Body of pancreas (tissue), 4 donors: ENCODE measurements at regions not wholly inside any gene's neighbourhood (a gene's known extent, or its start where the extent isn't known, plus 50 kb on each side); places are given as distances from the start of the nearest gene placed in this dataset.

Experiments
- POLR2A ChIP-seq, 3 donors: fragments of 450-650 bp; IDR thresholded peaks; one replicate each; pipeline ENCODE4 v1.6.1; 2016; ENCODE audit warnings: antibody characterized with exemption in 3 of 3, mild to moderate bottlenecking in 2 of 3
- TF ChIP-seq, protein P1 (sequence below), 7 experiments: fragments of 450-650 bp in 4 of 7; fragments of 200-600 bp in 3 of 7; sonication (generic) in 3 of 7; IDR thresholded peaks; one replicate each; pipeline ENCODE4 v1.5.1; 2016 to 2019; ENCODE audit warnings: antibody characterized with exemption in 7 of 7

DNA sequence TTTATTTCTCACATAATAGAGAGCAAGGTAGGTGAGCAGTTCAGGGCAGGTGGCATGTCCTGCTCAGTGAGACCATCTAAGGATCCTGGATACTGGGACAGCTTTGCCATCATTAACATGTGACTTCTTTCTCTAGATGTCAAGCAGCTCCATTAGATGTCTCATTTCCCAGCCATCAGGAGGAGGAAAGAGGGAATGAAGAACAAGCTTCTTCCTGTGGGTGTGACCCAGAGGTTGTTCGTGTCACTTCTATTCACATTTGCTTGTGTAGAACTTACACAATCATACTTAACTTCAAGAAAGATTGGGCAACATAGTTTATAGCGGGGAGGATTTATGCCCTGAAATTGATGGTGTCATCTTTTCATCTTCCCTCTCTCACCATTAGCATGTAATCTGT, 169.2 kb upstream of the B3GALT2 start:
- TF ChIP-seq, protein P1, sequence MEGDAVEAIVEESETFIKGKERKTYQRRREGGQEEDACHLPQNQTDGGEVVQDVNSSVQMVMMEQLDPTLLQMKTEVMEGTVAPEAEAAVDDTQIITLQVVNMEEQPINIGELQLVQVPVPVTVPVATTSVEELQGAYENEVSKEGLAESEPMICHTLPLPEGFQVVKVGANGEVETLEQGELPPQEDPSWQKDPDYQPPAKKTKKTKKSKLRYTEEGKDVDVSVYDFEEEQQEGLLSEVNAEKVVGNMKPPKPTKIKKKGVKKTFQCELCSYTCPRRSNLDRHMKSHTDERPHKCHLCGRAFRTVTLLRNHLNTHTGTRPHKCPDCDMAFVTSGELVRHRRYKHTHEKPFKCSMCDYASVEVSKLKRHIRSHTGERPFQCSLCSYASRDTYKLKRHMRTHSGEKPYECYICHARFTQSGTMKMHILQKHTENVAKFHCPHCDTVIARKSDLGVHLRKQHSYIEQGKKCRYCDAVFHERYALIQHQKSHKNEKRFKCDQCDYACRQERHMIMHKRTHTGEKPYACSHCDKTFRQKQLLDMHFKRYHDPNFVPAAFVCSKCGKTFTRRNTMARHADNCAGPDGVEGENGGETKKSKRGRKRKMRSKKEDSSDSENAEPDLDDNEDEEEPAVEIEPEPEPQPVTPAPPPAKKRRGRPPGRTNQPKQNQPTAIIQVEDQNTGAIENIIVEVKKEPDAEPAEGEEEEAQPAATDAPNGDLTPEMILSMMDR (IDR thresholded peaks at IDR 0.05), result no peak
- TF ChIP-seq POLR2A (IDR thresholded peaks at IDR 0.05), result no peak
